ENCODE measurements at regions not wholly inside any gene's neighbourhood (a gene's known extent, or its start where the extent isn't known, plus 50 kb on each side); places are given as distances from the start of the nearest gene placed in this dataset.

DNA sequence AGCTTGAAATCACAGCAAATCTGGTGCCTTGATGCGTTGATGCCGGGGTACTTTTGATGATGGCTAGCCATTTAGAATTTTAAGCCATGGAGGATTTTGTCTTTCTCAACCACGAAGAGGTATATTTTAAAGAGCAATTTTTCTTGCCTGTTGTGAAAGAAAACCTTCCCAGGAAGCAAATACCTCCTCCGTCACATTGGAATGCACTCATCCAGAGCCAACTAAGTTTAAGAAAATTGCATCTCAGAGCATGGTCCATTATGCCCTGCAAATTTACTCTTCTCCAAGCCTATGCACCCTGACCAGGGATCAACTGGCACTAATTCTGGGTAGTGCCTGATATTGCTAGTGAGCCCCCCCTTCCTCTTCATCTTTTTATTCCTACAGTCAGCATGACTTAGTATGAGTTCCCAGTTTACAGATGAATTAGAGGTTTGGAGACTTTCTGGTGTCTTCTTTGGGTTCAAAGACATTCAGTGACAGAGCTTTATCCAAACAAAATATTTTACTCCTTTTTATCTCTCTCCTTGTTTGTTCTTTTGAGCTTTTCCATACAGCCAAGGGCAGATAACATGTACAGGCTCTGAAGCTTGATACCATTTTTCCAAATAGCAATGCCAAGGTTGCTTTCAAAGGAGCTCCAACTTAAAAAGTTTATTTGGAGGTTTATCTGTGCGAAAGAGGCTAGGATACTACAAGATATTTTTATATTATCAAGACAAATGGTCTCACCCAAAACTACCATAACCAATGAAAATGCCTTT lies 56.6 kb upstream of the ANK3 start (continued):
- TF ChIP-seq, protein P1, sequence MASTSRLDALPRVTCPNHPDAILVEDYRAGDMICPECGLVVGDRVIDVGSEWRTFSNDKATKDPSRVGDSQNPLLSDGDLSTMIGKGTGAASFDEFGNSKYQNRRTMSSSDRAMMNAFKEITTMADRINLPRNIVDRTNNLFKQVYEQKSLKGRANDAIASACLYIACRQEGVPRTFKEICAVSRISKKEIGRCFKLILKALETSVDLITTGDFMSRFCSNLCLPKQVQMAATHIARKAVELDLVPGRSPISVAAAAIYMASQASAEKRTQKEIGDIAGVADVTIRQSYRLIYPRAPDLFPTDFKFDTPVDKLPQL (IDR thresholded peaks at IDR 0.05; ENCODE audit: extremely low read depth, insufficient read length): no peak
- no peak for TF ChIP-seq NCOA4 (IDR thresholded peaks at IDR 0.05; ENCODE audit: partially characterized antibody)

DNA sequence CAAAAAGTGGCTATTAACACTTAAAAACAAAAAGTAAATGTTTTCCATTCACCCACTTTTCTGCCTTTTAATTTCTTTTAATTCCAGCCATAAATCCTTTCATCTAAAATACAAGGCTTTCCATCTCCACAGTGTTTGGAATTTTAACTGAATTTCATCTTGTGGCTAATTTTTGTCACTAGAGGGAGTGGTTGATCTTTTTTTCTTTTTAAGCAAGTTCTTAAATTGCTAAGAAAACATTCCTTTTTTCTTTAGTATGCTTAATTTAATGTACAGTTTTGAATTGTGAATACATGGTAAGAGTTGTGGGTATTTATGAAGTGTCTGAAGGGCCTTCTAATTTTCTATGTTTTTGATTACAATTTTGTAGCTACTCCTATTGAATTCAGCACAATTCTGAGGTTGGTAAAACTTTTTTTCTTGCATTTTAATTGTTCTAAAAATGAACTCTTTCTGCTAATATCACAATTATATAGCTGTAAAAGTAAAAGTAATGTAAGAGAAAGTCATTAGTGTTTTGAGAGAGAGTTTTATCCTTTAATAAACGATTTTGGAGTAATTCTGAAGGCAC lies 54.9 kb upstream of the ANK3 start:
- in situ Hi-C loops (cut with MboI): loop anchor here (5.0 to 25.0 kb wide), 2 partner anchors 347 to 807 kb away; no protein-coding TSS in a partner anchor
- FAIRE-seq: peak; percentile 11
- no peaks in the 10 kb centered on the region for H3K9me3 ChIP-seq (replicated peaks; ENCODE audit: control insufficient read depth, insufficient read depth, low read depth, low read length)
- TF ChIP-seq, protein P2, sequence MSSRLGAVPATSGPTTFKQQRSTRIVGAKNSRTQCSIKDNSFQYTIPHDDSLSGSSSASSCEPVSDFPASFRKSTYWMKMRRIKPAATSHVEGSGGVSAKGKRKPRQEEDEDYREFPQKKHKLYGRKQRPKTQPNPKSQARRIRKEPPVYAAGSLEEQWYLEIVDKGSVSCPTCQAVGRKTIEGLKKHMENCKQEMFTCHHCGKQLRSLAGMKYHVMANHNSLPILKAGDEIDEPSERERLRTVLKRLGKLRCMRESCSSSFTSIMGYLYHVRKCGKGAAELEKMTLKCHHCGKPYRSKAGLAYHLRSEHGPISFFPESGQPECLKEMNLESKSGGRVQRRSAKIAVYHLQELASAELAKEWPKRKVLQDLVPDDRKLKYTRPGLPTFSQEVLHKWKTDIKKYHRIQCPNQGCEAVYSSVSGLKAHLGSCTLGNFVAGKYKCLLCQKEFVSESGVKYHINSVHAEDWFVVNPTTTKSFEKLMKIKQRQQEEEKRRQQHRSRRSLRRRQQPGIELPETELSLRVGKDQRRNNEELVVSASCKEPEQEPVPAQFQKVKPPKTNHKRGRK (tag; IDR thresholded peaks at IDR 0.05): no peak
- TF ChIP-seq, protein P3, sequence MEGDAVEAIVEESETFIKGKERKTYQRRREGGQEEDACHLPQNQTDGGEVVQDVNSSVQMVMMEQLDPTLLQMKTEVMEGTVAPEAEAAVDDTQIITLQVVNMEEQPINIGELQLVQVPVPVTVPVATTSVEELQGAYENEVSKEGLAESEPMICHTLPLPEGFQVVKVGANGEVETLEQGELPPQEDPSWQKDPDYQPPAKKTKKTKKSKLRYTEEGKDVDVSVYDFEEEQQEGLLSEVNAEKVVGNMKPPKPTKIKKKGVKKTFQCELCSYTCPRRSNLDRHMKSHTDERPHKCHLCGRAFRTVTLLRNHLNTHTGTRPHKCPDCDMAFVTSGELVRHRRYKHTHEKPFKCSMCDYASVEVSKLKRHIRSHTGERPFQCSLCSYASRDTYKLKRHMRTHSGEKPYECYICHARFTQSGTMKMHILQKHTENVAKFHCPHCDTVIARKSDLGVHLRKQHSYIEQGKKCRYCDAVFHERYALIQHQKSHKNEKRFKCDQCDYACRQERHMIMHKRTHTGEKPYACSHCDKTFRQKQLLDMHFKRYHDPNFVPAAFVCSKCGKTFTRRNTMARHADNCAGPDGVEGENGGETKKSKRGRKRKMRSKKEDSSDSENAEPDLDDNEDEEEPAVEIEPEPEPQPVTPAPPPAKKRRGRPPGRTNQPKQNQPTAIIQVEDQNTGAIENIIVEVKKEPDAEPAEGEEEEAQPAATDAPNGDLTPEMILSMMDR (IDR thresholded peaks at IDR 0.05 in 2 of 3, conservative IDR thresholded peaks at IDR 0.05 in 1 of 3; ENCODE audit: insufficient read depth in 2 of 3, low read depth in 1 of 3, low read length in 3 of 3): peak in 2 of 3 experiments; percentile 26 to 71; a peak in 3 of 6 replicates
- peak; percentile 53; the same call in 1 of the 2 replicates for TF ChIP-seq TEAD2 (tag; IDR thresholded peaks at IDR 0.05)
- TF ChIP-seq, protein P4, sequence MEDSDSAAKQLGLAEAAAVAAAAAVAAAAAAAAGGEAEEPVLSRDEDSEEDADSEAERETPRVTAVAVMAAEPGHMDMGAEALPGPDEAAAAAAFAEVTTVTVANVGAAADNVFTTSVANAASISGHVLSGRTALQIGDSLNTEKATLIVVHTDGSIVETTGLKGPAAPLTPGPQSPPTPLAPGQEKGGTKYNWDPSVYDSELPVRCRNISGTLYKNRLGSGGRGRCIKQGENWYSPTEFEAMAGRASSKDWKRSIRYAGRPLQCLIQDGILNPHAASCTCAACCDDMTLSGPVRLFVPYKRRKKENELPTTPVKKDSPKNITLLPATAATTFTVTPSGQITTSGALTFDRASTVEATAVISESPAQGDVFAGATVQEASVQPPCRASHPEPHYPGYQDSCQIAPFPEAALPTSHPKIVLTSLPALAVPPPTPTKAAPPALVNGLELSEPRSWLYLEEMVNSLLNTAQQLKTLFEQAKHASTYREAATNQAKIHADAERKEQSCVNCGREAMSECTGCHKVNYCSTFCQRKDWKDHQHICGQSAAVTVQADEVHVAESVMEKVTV (CRISPR knock-in tag; IDR thresholded peaks at IDR 0.05): peak; percentile 42; the same call in 1 of the 2 replicates

More for the DNA sequence above, 54.9 kb upstream of the ANK3 start:
- Histone ChIP-seq H3K9me1 (ENCODE audit: control insufficient read depth, insufficient read depth, low read length) (no peaks in the 10 kb centered on the region), H3K4me2 (ENCODE audit: insufficient read depth, low read length) (no peak overlapping the region), H3K27ac (ENCODE audit: extremely low read depth, low read depth, low read length) (no peak overlapping the region), H3K4me3 (no peak overlapping the region), H2AFZ (ENCODE audit: low read depth, low read length) (no peak overlapping the region), H3K36me3 (ENCODE audit: control insufficient read depth, insufficient read depth, low read length) (no peaks in the 10 kb centered on the region), H3K27me3 (ENCODE audit: control insufficient read depth in 2 of 2, insufficient read depth in 2 of 2, low read length in 2 of 2) (peaks cover 0 to 2% of the 10 kb centered on the region in 2 experiments; a peak in 1 of 5 replicates), H3K9ac (ENCODE audit: insufficient read depth in 1 of 2, low read depth in 2 of 2, low read length in 2 of 2) (no peak overlapping the region), H3K79me2 (ENCODE audit: control insufficient read depth, insufficient read depth, low read length) (no peaks in the 10 kb centered on the region), H4K20me1 (replicated peaks; ENCODE audit: control insufficient read depth, insufficient read depth, low read length) (no peaks in the 10 kb centered on the region), H3K4me1 (replicated peaks in 1 of 2; ENCODE audit: control insufficient read depth in 2 of 2, insufficient read depth in 2 of 2, low read length in 2 of 2) (no peaks in the 10 kb centered on the region)
- ATAC-seq (no peak), DNase-seq (ENCODE audit: extremely low read depth in 1 of 4, low spot score in 3 of 4) (peak in 1 of 4 experiments; percentile 30)
- BruUV-seq (replicated peaks): no TSS peak
- intact Hi-C loops (cut with micrococcal nuclease): loop anchor here (1.0 to 10.0 kb wide), 3 partner anchors 203 to 840 kb away; no protein-coding TSS in a partner anchor
- WGBS (ENCODE audit: insufficient coverage, low coverage, missing lambda C conversion rate): 0% methylated on average over 1 of the region's 1 CpG
- POLR2A ChIA-PET: interaction anchor here (0.7 kb wide), 1 partner anchor 301 kb away, joined by 3 read pairs; no protein-coding TSS in a partner anchor
- CTCF ChIA-PET (ENCODE audit: low intra/inter-chr PET ratio): interaction anchor here (0.7 to 1.9 kb wide), 5 partner anchors 169 to 840 kb away, joined by 3 to 14 read pairs (median 3); no protein-coding TSS in a partner anchor
